ENCODE measurements at regions not wholly inside any gene's neighbourhood (a gene's known extent, or its start where the extent isn't known, plus 50 kb on each side); places are given as distances from the start of the nearest gene placed in this dataset.

DNA sequence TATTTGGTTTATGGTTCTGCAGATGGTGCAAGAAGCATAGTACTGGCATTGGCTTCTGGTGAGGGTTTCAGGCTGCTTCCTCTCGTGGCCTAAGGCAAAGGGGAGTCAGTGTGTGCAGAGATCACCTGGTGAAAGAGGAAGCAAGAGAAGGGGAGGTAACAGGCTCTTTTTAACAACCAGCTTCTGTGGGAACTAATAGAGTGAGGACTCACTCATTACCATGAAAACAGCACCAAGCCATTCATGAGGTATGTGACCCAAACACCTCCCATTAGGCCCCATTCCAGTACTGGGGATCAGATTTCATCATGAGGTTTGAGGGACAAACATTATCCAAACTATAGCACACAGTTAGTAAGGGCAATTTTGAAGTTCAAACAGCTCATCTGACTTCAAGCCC, 263.5 kb downstream of the TMEM38B start:
- TF ChIP-seq POLR2AphosphoS5 (IDR thresholded peaks at IDR 0.05): no peak
- TF ChIP-seq, protein P1, sequence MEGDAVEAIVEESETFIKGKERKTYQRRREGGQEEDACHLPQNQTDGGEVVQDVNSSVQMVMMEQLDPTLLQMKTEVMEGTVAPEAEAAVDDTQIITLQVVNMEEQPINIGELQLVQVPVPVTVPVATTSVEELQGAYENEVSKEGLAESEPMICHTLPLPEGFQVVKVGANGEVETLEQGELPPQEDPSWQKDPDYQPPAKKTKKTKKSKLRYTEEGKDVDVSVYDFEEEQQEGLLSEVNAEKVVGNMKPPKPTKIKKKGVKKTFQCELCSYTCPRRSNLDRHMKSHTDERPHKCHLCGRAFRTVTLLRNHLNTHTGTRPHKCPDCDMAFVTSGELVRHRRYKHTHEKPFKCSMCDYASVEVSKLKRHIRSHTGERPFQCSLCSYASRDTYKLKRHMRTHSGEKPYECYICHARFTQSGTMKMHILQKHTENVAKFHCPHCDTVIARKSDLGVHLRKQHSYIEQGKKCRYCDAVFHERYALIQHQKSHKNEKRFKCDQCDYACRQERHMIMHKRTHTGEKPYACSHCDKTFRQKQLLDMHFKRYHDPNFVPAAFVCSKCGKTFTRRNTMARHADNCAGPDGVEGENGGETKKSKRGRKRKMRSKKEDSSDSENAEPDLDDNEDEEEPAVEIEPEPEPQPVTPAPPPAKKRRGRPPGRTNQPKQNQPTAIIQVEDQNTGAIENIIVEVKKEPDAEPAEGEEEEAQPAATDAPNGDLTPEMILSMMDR (IDR thresholded peaks at IDR 0.05): no peak
- TF ChIP-seq POLR2A (IDR thresholded peaks at IDR 0.05): no peak
- 54% methylated on average over 1 of the region's 1 CpG for WGBS
- intact Hi-C loops (cut with DNase I): no loop called here
- no peaks in the 10 kb centered on the region for H3K4me1 ChIP-seq (replicated peaks)
- no peaks in the 10 kb centered on the region for H3K36me3 ChIP-seq
- no peaks in the 10 kb centered on the region for H3K27me3 ChIP-seq (replicated peaks; ENCODE audit: insufficient read depth)
- H3K4me3 ChIP-seq: no peak overlapping the region
- H3K27ac ChIP-seq: no peak overlapping the region
- no peaks in the 10 kb centered on the region for H3K9me3 ChIP-seq
- no peak for DNase-seq (ENCODE audit: low spot score)

- H3K4me1 ChIP-seq (replicated peaks): no peaks in the 10 kb centered on the region
- H3K27ac ChIP-seq: no peak overlapping the region
- TF ChIP-seq, protein P1 (IDR thresholded peaks at IDR 0.05): no peak
- no peak for TF ChIP-seq POLR2A (IDR thresholded peaks at IDR 0.05)
- TF ChIP-seq POLR2AphosphoS5 (IDR thresholded peaks at IDR 0.05): no peak
- no peak for DNase-seq (ENCODE audit: low spot score)
- no peak overlapping the region for H3K4me3 ChIP-seq
- no peaks in the 10 kb centered on the region for H3K9me3 ChIP-seq
- H3K27me3 ChIP-seq (replicated peaks; ENCODE audit: insufficient read depth): no peaks in the 10 kb centered on the region
- H3K36me3 ChIP-seq: no peaks in the 10 kb centered on the region
- 84% methylated on average over 3 of the region's 3 CpGs for WGBS
- intact Hi-C loops (cut with DNase I): no loop called here
Measured at GRCh38 chr9:105958587-105958986, 264.2 kb downstream of the TMEM38B start.

DNA sequence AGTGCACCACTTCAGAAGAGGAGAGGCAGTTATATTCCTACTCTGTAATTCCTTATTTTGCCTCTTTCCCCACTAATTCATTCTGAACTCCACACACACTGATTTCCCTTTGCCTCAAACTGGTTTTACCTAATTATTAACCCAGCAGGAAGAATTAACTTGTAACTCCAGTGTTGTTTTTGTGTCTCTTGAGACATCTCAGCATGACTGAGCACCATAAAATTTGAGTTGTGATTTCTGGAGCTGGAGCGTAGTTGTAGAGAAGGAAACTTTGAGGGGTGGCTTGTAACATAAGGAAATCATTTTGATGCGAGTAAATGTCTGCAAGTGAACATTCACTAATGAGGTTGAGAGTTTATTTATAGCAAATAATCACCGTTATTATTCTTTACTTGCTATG, 265.2 kb downstream of the TMEM38B start:
- DNase-seq (ENCODE audit: low spot score): no peak
- Histone ChIP-seq H3K4me1 (replicated peaks) (no peaks in the 10 kb centered on the region), H3K27me3 (replicated peaks; ENCODE audit: insufficient read depth) (no peaks in the 10 kb centered on the region), H3K27ac (no peak overlapping the region), H3K9me3 (no peaks in the 10 kb centered on the region), H3K4me3 (no peak overlapping the region), H3K36me3 (no peaks in the 10 kb centered on the region)
- intact Hi-C loops (cut with DNase I): no loop called here
- 45% methylated on average over 3 of the region's 3 CpGs for WGBS
- no peak for TF ChIP-seq POLR2A (IDR thresholded peaks at IDR 0.05)
- TF ChIP-seq POLR2AphosphoS5 (IDR thresholded peaks at IDR 0.05): no peak
- TF ChIP-seq, protein P1 (IDR thresholded peaks at IDR 0.05): no peak

- TF ChIP-seq POLR2A (IDR thresholded peaks at IDR 0.05) (no peak), POLR2AphosphoS5 (IDR thresholded peaks at IDR 0.05) (no peak)
- TF ChIP-seq, protein P1 (IDR thresholded peaks at IDR 0.05): no peak
- WGBS: 90% methylated on average over 4 of the region's 4 CpGs
- H3K36me3 ChIP-seq: no peaks in the 10 kb centered on the region
- intact Hi-C loops (cut with DNase I): no loop called here
- H3K9me3 ChIP-seq: no peaks in the 10 kb centered on the region
- no peaks in the 10 kb centered on the region for H3K4me1 ChIP-seq (replicated peaks)
- no peak for DNase-seq (ENCODE audit: low spot score)
- no peak overlapping the region for H3K27ac ChIP-seq
- H3K27me3 ChIP-seq (replicated peaks; ENCODE audit: insufficient read depth): no peaks in the 10 kb centered on the region
- no peak overlapping the region for H3K4me3 ChIP-seq
Measured at GRCh38 chr9:105963343-105964099, 269.2 kb downstream of the TMEM38B start.

GRCh38 chr9:105964156-105964555, 269.8 kb downstream of the TMEM38B start:
- H3K36me3 ChIP-seq: no peaks in the 10 kb centered on the region
- no peak overlapping the region for H3K27ac ChIP-seq
- H3K4me1 ChIP-seq (replicated peaks): no peaks in the 10 kb centered on the region
- no peak overlapping the region for H3K4me3 ChIP-seq
- no peaks in the 10 kb centered on the region for H3K9me3 ChIP-seq
- no peak for DNase-seq (ENCODE audit: low spot score)
- intact Hi-C loops (cut with DNase I): no loop called here
- H3K27me3 ChIP-seq (replicated peaks; ENCODE audit: insufficient read depth): no peaks in the 10 kb centered on the region
- no peak for TF ChIP-seq POLR2AphosphoS5 (IDR thresholded peaks at IDR 0.05)
- TF ChIP-seq POLR2A (IDR thresholded peaks at IDR 0.05): no peak
- TF ChIP-seq, protein P1 (IDR thresholded peaks at IDR 0.05): no peak
